ENCODE measurements at regions not wholly inside any gene's neighbourhood (a gene's known extent, or its start where the extent isn't known, plus 50 kb on each side); places are given as distances from the start of the nearest gene placed in this dataset.

DNA sequence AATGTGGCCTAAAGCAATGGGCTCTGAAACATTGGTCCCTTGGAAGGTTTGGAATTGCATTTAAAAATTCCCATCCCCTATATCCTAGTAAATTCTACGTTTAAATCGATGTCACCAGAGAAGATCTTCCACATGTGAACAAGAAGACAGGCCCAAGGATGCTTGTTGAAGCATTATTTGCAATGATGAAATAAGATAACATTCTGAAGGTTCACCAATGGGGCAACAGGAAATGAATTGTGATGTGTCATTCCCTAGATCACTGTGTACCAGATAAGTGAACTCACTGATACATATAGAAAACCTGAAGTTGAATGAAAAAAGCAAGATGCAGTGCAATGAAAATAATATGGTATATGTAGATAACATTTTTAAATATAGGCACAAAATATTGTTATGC is 464.3 kb upstream of the BTBD3 start:
- DNase-seq (ENCODE audit: low spot score), result no peak
- TF ChIP-seq CTCF (IDR thresholded peaks at IDR 0.05; ENCODE audit: borderline replicate concordance, control extremely low read depth, extremely low read depth, insufficient read depth, missing control alignments), result no peak
- in situ Hi-C loops (cut with MboI; ENCODE audit: low sequenced_read_pairs, unreplicated experiment), result no loop called here

- in situ Hi-C loops (cut with MboI; ENCODE audit: low sequenced_read_pairs, unreplicated experiment), result no loop called here
- no peak for DNase-seq (ENCODE audit: low spot score)
- TF ChIP-seq CTCF (IDR thresholded peaks at IDR 0.05; ENCODE audit: borderline replicate concordance, control extremely low read depth, extremely low read depth, insufficient read depth, missing control alignments), result no peak
These were observed 462.5 kb upstream of the BTBD3 start for GRCh38 chr20:11454966-11455799.

DNA sequence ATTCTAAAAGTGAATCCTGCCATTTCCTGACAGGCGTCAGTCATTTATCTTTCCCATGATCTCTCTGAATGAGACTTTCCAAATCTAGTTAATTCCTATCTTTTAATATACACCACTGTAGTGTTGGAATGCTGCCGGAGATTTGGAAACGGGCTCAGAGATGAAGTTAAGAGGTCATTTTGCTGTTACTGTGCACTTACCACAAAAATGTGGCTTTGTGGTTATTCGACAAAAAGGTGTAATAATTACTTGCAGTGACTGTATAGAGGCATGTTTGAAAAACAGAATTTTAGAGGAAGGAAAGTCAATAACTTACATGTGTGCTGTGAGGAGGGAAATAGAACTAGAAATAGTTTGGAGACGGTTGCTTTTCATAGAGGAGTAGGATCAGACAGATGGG is 460.2 kb upstream of the BTBD3 start:
- no peak for DNase-seq (ENCODE audit: low spot score)
- TF ChIP-seq CTCF (IDR thresholded peaks at IDR 0.05; ENCODE audit: borderline replicate concordance, control extremely low read depth, extremely low read depth, insufficient read depth, missing control alignments), result no peak
- in situ Hi-C loops (cut with MboI; ENCODE audit: low sequenced_read_pairs, unreplicated experiment), result no loop called here

GRCh38 chr20:11459090-11459890 is 458.4 kb upstream of the BTBD3 start:
- TF ChIP-seq CTCF (IDR thresholded peaks at IDR 0.05; ENCODE audit: borderline replicate concordance, control extremely low read depth, extremely low read depth, insufficient read depth, missing control alignments), result peak; percentile 0
- DNase-seq (ENCODE audit: low spot score), result no peak
- in situ Hi-C loops (cut with MboI; ENCODE audit: low sequenced_read_pairs, unreplicated experiment), result no loop called here

DNA sequence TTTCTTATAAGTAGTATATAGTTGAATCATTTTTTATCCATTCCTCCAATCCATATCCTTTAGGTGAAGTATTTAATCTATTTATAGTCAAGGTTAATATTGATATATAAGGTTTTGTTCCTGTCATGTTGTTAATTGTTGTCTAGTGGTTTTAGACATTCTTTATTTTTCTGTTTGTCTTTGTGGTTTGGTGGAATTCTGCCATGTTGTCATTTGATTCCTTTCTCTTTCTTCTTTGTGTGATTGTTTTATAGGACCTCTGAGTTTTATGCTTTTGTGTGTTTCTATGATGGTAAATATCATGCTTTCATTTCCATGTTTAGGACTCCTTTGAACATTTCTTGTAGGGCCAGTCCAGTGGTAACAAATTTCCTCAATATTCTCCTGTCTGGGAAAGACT is 450.3 kb upstream of the BTBD3 start:
- TF ChIP-seq CTCF (IDR thresholded peaks at IDR 0.05; ENCODE audit: borderline replicate concordance, control extremely low read depth, extremely low read depth, insufficient read depth, missing control alignments), result no peak
- no peak for DNase-seq (ENCODE audit: low spot score)
- in situ Hi-C loops (cut with MboI; ENCODE audit: low sequenced_read_pairs, unreplicated experiment), result no loop called here

GRCh38 chr20:11468880-11469279 is 448.8 kb upstream of the BTBD3 start:
- in situ Hi-C loops (cut with MboI; ENCODE audit: low sequenced_read_pairs, unreplicated experiment), result no loop called here
- TF ChIP-seq CTCF (IDR thresholded peaks at IDR 0.05; ENCODE audit: borderline replicate concordance, control extremely low read depth, extremely low read depth, insufficient read depth, missing control alignments), result no peak
- no peak for DNase-seq (ENCODE audit: low spot score)

Measured in GM13976 (cell line).